ENCODE measurements at regions not wholly inside any gene's neighbourhood (a gene's known extent, or its start where the extent isn't known, plus 50 kb on each side); places are given as distances from the start of the nearest gene placed in this dataset.

DNA sequence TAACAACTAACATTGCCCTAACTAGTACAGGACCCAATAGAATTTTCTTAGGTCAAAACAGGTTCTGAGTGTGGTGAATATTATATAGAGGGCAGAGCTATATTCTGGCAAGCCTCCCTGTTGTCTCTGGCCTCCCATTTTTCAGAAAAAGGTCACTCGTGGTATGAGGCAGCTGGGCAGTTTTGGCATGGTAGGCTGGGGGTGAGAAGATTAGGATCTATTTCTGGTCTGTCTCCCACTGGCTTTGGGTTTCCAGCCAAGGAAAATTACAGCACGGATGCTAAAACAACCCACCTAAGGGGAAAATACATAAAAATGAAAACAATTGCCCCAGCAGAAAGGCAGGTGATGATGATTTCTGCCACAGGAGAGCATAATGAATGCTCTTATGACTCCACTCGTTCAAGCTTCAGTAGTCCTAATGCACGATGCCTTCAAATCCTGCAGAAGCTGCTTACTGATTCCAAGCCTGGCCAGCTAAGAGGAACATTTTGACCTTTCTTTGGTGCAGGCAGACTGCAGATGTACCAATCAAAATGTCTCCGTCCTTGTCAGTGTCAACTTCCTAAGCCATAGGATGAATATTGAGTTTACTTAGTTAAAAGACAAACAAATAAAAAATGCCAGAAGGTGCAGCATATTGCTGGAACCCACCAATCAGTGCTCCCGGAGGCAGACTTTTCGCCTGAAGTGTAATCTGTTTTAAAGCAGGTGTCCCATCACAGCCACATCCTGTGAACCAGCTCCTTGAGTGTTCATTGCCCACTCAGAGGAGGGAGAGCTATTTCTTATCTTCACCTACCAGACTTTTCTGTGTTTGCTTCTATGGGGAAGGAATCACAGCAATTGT lies 435.4 kb downstream of the ZSWIM6 start:
- Histone ChIP-seq H3K27me3 (ENCODE audit: control insufficient read depth in 2 of 2, insufficient read depth in 2 of 2, low read length in 2 of 2) (no peaks in the 10 kb centered on the region), H3K4me3 (ENCODE audit: low read length) (no peak overlapping the region), H3K4me1 (ENCODE audit: control insufficient read depth in 2 of 2, insufficient read depth in 2 of 2, low read length in 2 of 2) (no peaks in the 10 kb centered on the region), H3K36me3 (ENCODE audit: control insufficient read depth in 2 of 3, insufficient read depth in 3 of 3, low read length in 3 of 3) (no peaks in the 10 kb centered on the region), H3K9me3 (ENCODE audit: control insufficient read depth in 2 of 3, low read length in 3 of 3) (no peaks in the 10 kb centered on the region), H3K27ac (ENCODE audit: low read depth, low read length) (no peak overlapping the region)
- DNase-seq: no peak
- Mint-ChIP-seq H3K27ac (no peak overlapping the region), H3K9me3 (peaks cover 0 to 16% (median 3%) of the 10 kb centered on the region in 11 donors), H3K4me1 (no peaks in the 10 kb centered on the region), H3K27me3 (peaks cover 0 to 34% (median 17%) of the 10 kb centered on the region in 5 donors), H3K36me3 (no peaks in the 10 kb centered on the region), H3K4me3 (no peak overlapping the region)
- no peak for ATAC-seq
- intact Hi-C loops (cut with micrococcal nuclease): no loop called here
- CTCF ChIA-PET: no interaction called here
- POLR2A ChIA-PET: no interaction called here

DNA sequence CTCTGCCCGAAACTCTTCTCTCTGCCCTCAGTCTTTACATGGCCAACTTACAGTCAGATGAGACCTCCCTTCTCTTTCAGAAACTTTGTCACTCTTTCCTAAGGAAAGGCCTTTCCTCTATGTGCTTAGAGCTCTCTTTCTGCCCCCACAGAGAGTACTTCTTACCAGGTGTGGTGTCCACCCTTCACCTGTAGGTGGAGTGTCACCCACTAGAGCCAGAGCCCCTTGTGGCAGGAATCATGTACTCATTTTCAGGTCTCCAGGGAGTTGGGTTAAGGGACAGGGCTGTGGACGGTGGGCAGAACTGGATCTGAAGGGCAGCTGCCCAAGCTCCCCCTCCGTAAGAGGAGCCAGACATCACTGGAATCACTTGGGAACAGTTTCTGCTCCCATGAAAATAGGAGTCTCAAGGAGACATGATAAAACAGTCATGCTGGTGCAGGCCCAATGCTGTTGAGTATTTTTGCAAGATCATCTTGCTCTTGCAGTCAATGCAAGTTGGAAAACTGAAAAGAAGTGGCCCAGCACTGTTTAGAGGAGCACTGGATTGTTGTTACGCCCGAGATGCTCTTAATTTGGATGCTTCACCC lies 436.7 kb downstream of the ZSWIM6 start:
- ChIA-PET CTCF (no interaction called here), POLR2A (no interaction called here)
- intact Hi-C loops (cut with micrococcal nuclease): no loop called here
- H3K27ac ChIP-seq (ENCODE audit: low read depth, low read length): no peak overlapping the region
- H3K4me3 ChIP-seq (ENCODE audit: low read length): no peak overlapping the region
- H3K9me3 Mint-ChIP-seq: peaks cover 0 to 16% (median 0%) of the 10 kb centered on the region in 11 donors
- H3K27me3 ChIP-seq (ENCODE audit: control insufficient read depth in 2 of 2, insufficient read depth in 2 of 2, low read length in 2 of 2): no peaks in the 10 kb centered on the region
- ATAC-seq (no peak), DNase-seq (no peak)
- H3K4me3 Mint-ChIP-seq: no peak overlapping the region
- H3K36me3 Mint-ChIP-seq: no peaks in the 10 kb centered on the region
- H3K36me3 ChIP-seq (ENCODE audit: control insufficient read depth in 2 of 3, insufficient read depth in 3 of 3, low read length in 3 of 3): no peaks in the 10 kb centered on the region
- no peaks in the 10 kb centered on the region for H3K4me1 Mint-ChIP-seq
- H3K4me1 ChIP-seq (ENCODE audit: control insufficient read depth in 2 of 2, insufficient read depth in 2 of 2, low read length in 2 of 2): no peaks in the 10 kb centered on the region
- peaks cover 0 to 40% (median 18%) of the 10 kb centered on the region in 5 donors for H3K27me3 Mint-ChIP-seq
- no peaks in the 10 kb centered on the region for H3K9me3 ChIP-seq (ENCODE audit: control insufficient read depth in 2 of 3, low read length in 3 of 3)
- no peak overlapping the region for H3K27ac Mint-ChIP-seq

DNA sequence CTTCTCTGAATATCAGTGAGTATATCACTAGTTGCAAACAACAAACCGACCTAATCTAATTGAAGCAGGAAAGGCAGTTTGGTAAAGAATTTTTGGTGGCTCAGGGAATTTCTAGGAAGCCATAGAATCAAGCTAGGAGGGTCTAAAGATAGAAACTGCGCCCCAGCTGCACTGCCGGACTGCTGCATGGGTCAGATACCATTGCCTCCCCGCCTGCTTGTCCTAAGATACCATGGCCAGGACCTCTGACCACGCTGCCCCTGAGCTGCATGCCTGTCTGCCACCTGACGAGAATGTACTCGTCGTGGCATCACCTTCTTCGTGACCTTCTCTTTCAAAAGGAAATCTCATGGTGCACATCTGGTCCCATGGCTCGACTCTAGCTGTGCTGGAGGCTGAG lies 439.0 kb downstream of the ZSWIM6 start:
- Histone ChIP-seq H3K9me3 (ENCODE audit: control insufficient read depth in 2 of 3, low read length in 3 of 3) (no peaks in the 10 kb centered on the region), H3K36me3 (ENCODE audit: control insufficient read depth in 2 of 3, insufficient read depth in 3 of 3, low read length in 3 of 3) (no peaks in the 10 kb centered on the region), H3K4me3 (ENCODE audit: low read length) (no peak overlapping the region), H3K27ac (ENCODE audit: low read depth, low read length) (no peak overlapping the region), H3K27me3 (ENCODE audit: control insufficient read depth in 2 of 2, insufficient read depth in 2 of 2, low read length in 2 of 2) (no peaks in the 10 kb centered on the region), H3K4me1 (ENCODE audit: control insufficient read depth in 2 of 2, insufficient read depth in 2 of 2, low read length in 2 of 2) (no peaks in the 10 kb centered on the region)
- Mint-ChIP-seq H3K4me1 (no peaks in the 10 kb centered on the region), H3K4me3 (no peak overlapping the region), H3K36me3 (no peaks in the 10 kb centered on the region), H3K27me3 (peaks cover 0 to 33% (median 24%) of the 10 kb centered on the region in 5 donors), H3K9me3 (peaks cover 0 to 8% (median 0%) of the 10 kb centered on the region in 11 donors), H3K27ac (no peak overlapping the region)
- POLR2A ChIA-PET: no interaction called here
- DNase-seq (no peak), ATAC-seq (no peak)
- CTCF ChIA-PET: no interaction called here
- intact Hi-C loops (cut with micrococcal nuclease): no loop called here

DNA sequence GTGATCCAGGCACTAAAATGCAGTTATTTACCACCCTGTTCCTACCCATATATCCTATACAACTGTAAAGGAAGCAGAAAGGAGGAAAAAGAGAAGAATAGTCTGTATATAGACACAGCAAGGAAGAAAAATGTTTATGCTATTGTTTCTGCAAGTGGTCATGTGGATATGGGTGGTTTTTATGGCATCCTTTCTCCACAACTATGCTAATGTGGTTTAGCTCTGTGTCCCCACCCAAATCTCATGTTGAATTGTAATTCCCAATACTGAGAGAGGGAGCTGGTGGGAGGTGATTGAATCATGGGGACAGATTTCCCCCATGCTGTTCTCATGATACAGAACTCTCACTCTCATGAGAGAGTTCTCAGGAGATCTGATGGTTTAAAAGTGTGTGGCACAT lies 439.8 kb downstream of the ZSWIM6 start:
- Histone ChIP-seq H3K4me1 (ENCODE audit: control insufficient read depth in 2 of 2, insufficient read depth in 2 of 2, low read length in 2 of 2) (no peaks in the 10 kb centered on the region), H3K27ac (ENCODE audit: low read depth, low read length) (no peak overlapping the region), H3K4me3 (ENCODE audit: low read length) (no peak overlapping the region), H3K9me3 (ENCODE audit: control insufficient read depth in 2 of 3, low read length in 3 of 3) (no peaks in the 10 kb centered on the region), H3K27me3 (ENCODE audit: control insufficient read depth in 2 of 2, insufficient read depth in 2 of 2, low read length in 2 of 2) (no peaks in the 10 kb centered on the region), H3K36me3 (ENCODE audit: control insufficient read depth in 2 of 3, insufficient read depth in 3 of 3, low read length in 3 of 3) (no peaks in the 10 kb centered on the region)
- Mint-ChIP-seq H3K9me3 (peaks cover 0 to 8% (median 0%) of the 10 kb centered on the region in 11 donors), H3K4me3 (no peak overlapping the region), H3K36me3 (no peaks in the 10 kb centered on the region), H3K27ac (no peak overlapping the region), H3K4me1 (no peaks in the 10 kb centered on the region), H3K27me3 (peaks cover 0 to 33% (median 20%) of the 10 kb centered on the region in 5 donors)
- ChIA-PET POLR2A (no interaction called here), CTCF (no interaction called here)
- no peak for DNase-seq
- intact Hi-C loops (cut with micrococcal nuclease): no loop called here
- no peak for ATAC-seq

DNA sequence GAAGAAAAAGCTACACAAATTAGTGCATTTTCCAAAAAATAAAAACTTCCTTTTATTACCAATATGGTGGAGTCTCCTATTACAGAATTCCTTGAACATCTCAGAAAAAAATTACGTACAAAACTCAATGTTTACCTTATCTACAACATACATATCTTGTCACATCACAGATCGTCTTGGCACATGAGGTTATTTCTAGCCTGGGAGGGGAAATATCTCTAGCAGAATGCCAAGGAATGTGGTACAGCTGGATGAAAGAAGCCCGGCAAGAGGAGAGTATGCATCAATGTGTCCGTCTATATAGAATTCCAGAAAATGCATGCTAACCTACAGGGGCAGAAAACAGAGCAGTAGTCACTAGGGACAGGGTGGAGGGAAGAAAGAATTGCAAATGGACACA lies 443.8 kb downstream of the ZSWIM6 start:
- no peak for DNase-seq
- intact Hi-C loops (cut with micrococcal nuclease): no loop called here
- Mint-ChIP-seq H3K4me3 (no peak overlapping the region), H3K27ac (no peak overlapping the region), H3K9me3 (peaks cover 0 to 3% (median 0%) of the 10 kb centered on the region in 11 donors), H3K27me3 (peaks cover 4 to 48% (median 22%) of the 10 kb centered on the region in 5 donors), H3K36me3 (no peaks in the 10 kb centered on the region), H3K4me1 (no peaks in the 10 kb centered on the region)
- Histone ChIP-seq H3K27me3 (ENCODE audit: control insufficient read depth in 2 of 2, insufficient read depth in 2 of 2, low read length in 2 of 2) (no peaks in the 10 kb centered on the region), H3K9me3 (ENCODE audit: control insufficient read depth in 2 of 3, low read length in 3 of 3) (no peaks in the 10 kb centered on the region), H3K4me1 (ENCODE audit: control insufficient read depth in 2 of 2, insufficient read depth in 2 of 2, low read length in 2 of 2) (no peaks in the 10 kb centered on the region), H3K27ac (ENCODE audit: low read depth, low read length) (no peak overlapping the region), H3K4me3 (ENCODE audit: low read length) (no peak overlapping the region), H3K36me3 (ENCODE audit: control insufficient read depth in 2 of 3, insufficient read depth in 3 of 3, low read length in 3 of 3) (no peaks in the 10 kb centered on the region)
- ChIA-PET POLR2A (no interaction called here), CTCF (no interaction called here)
- no peak for ATAC-seq

DNA sequence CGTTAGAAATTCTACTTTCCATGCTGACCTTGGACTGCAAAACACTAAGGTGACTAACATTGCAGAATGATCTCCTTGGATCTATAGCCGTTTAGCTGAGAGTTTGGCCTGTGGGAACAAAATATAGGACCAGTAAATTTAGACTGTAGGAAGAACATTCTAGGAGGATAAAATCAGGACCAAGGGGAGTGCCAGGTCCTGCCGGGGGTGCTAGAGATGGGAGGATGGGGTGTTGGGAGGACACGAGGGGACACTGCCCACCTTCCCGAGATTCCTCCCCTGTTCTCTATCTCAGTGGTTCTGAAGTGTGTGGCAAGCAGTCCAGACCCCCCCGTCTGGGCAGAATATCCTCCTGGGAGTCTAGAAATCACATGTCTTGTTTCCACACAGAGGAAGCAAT lies 445.2 kb downstream of the ZSWIM6 start:
- no peaks in the 10 kb centered on the region for H3K36me3 Mint-ChIP-seq
- no peak for ATAC-seq
- POLR2A ChIA-PET: no interaction called here
- no peaks in the 10 kb centered on the region for H3K27me3 ChIP-seq (ENCODE audit: control insufficient read depth in 2 of 2, insufficient read depth in 2 of 2, low read length in 2 of 2)
- H3K4me1 Mint-ChIP-seq: no peaks in the 10 kb centered on the region
- no peak overlapping the region for H3K27ac Mint-ChIP-seq
- CTCF ChIA-PET: no interaction called here
- H3K27ac ChIP-seq (ENCODE audit: low read depth, low read length): no peak overlapping the region
- peaks cover 0 to 7% (median 0%) of the 10 kb centered on the region in 11 donors for H3K9me3 Mint-ChIP-seq
- H3K27me3 Mint-ChIP-seq: peaks cover 4 to 35% (median 17%) of the 10 kb centered on the region in 5 donors
- no peak overlapping the region for H3K4me3 Mint-ChIP-seq
- H3K4me3 ChIP-seq (ENCODE audit: low read length): no peak overlapping the region
- no peaks in the 10 kb centered on the region for H3K4me1 ChIP-seq (ENCODE audit: control insufficient read depth in 2 of 2, insufficient read depth in 2 of 2, low read length in 2 of 2)
- no peak for DNase-seq
- intact Hi-C loops (cut with micrococcal nuclease): no loop called here
- no peaks in the 10 kb centered on the region for H3K9me3 ChIP-seq (ENCODE audit: control insufficient read depth in 2 of 3, low read length in 3 of 3)
- H3K36me3 ChIP-seq (ENCODE audit: control insufficient read depth in 2 of 3, insufficient read depth in 3 of 3, low read length in 3 of 3): no peaks in the 10 kb centered on the region

DNA sequence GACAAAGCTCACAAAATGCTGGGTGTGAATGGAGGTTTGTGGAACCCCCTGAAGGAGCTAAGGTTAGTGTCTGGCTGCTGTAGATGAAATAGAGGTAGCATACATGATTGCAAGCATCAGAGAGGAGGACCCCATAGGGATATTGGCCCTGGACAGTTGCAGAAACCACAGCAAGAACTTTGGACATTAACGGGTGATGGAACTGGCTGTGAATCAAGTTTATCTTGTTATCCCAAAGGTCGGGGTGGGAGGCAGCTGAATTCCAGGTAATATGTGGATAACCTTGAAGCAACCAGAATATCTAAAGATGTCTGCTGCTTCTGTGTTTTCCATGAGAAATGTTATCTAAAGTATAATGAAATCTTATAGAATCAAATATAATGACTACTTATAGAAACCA lies 447.7 kb downstream of the ZSWIM6 start:
- intact Hi-C loops (cut with micrococcal nuclease): no loop called here
- H3K9me3 ChIP-seq (ENCODE audit: control insufficient read depth in 2 of 3, low read length in 3 of 3): no peaks in the 10 kb centered on the region
- no peak overlapping the region for H3K27ac Mint-ChIP-seq
- H3K4me3 ChIP-seq (ENCODE audit: low read length): no peak overlapping the region
- ChIA-PET CTCF (no interaction called here), POLR2A (no interaction called here)
- H3K27me3 Mint-ChIP-seq: peaks cover 4 to 40% (median 6%) of the 10 kb centered on the region in 5 donors
- H3K9me3 Mint-ChIP-seq: peaks cover 0 to 7% (median 0%) of the 10 kb centered on the region in 11 donors
- no peaks in the 10 kb centered on the region for H3K36me3 ChIP-seq (ENCODE audit: control insufficient read depth in 2 of 3, insufficient read depth in 3 of 3, low read length in 3 of 3)
- DNase-seq (no peak), ATAC-seq (no peak)
- no peaks in the 10 kb centered on the region for H3K36me3 Mint-ChIP-seq
- H3K27me3 ChIP-seq (ENCODE audit: control insufficient read depth in 2 of 2, insufficient read depth in 2 of 2, low read length in 2 of 2): no peaks in the 10 kb centered on the region
- no peak overlapping the region for H3K27ac ChIP-seq (ENCODE audit: low read depth, low read length)
- H3K4me1 ChIP-seq (ENCODE audit: control insufficient read depth in 2 of 2, insufficient read depth in 2 of 2, low read length in 2 of 2): no peaks in the 10 kb centered on the region
- H3K4me1 Mint-ChIP-seq: no peaks in the 10 kb centered on the region
- H3K4me3 Mint-ChIP-seq: no peak overlapping the region

Data from naive thymus-derived CD4-positive, alpha-beta T cell (primary cell).